Gastrocnemius medialis (tissue), 4 donors: ENCODE measurements at regions not wholly inside any gene's neighbourhood (a gene's known extent, or its start where the extent isn't known, plus 50 kb on each side); places are given as distances from the start of the nearest gene placed in this dataset.

Experiments used
- ATAC-seq, 2 donors: fragments of 150-250 bp; one replicate each; pipeline ENCODE4 v1.9.1; 2016
- DNase-seq, 2 donors: peaks; one replicate each; pipeline ENCODE4 v3.0.0-alpha.2; 2019
- H3K27ac ChIP-seq, 4 donors: fragments of 200-600 bp; sonication (generic); 1 replicate in 1 of 4; 2 replicates in 3 of 4; pipeline ENCODE4 v1.5.1; 2016 to 2018; ENCODE audit warnings: mild to moderate bottlenecking in 2 of 4, moderate library complexity in 1 of 4
- H3K27me3 ChIP-seq, 3 donors: fragments of 200-600 bp; sonication (generic) in 2 of 3; 1 replicate in 1 of 3; 2 replicates in 2 of 3; pipeline versions ENCODE4 v1.5.1 to v1.6.0; 2016 to 2019; ENCODE audit warnings: mild to moderate bottlenecking in 1 of 3, moderate library complexity in 1 of 3
- H3K36me3 ChIP-seq, 2 donors: fragments of 200-600 bp; sonication (generic) in 1 of 2; one replicate each; pipeline ENCODE4 v1.5.1; 2017 to 2018
- H3K4me1 ChIP-seq, 2 donors: fragments of 200-600 bp; sonication (generic) in 1 of 2; one replicate each; pipeline ENCODE4 v1.5.1; 2016 to 2017; ENCODE audit warnings: mild to moderate bottlenecking in 2 of 2
- H3K4me3 ChIP-seq, 4 donors: fragments of 200-600 bp; sonication (generic) in 3 of 4; 1 replicate in 1 of 4; 2 replicates in 3 of 4; pipeline ENCODE4 v1.5.1; 2016 to 2019; ENCODE audit warnings: mild to moderate bottlenecking in 2 of 4
- H3K9me3 ChIP-seq, 3 donors: fragments of 200-600 bp; sonication (generic) in 2 of 3; 1 replicate in 1 of 3; 2 replicates in 2 of 3; pipeline ENCODE4 v1.5.1; 2016 to 2019
- CTCF ChIP-seq, 5 experiments: fragments of 450-650 bp in 3 of 5; fragments of 200-600 bp in 2 of 5; sonication (generic) in 2 of 5; IDR thresholded peaks in 4 of 5; conservative IDR thresholded peaks in 1 of 5; 1 replicate in 4 of 5; 2 replicates in 1 of 5; pipeline ENCODE4 v1.5.1; 2016 to 2019; ENCODE audit warnings: antibody characterized with exemption in 5 of 5, mild to moderate bottlenecking in 3 of 5, moderate library complexity in 3 of 5
- POLR2A ChIP-seq, 2 donors: fragments of 450-650 bp; IDR thresholded peaks; one replicate each; pipeline ENCODE4 v1.6.1; 2017; ENCODE audit warnings: antibody characterized with exemption in 2 of 2, mild to moderate bottlenecking in 2 of 2, moderate library complexity in 2 of 2
- in situ Hi-C, 4 donors: fragments of 200-750 bp; cut with MboI; loops; one replicate each; pipeline versions ENCODE4 v1.15.0 to v1.8.0; 2017; ENCODE audit warnings: low sequenced_read_pairs in 4 of 4
- intact Hi-C: fragments of 100-400 bp; cut with DNase I; formaldehyde crosslinking; loops from one replicate; pipeline ENCODE4 v1.15.1; 2023; ENCODE audit warnings: low total_unique reads

- Histone ChIP-seq H3K27me3 (no peaks in the 10 kb centered on the region), H3K4me1 (peaks cover 9 to 18% of the 10 kb centered on the region in 2 donors), H3K27ac (no peak overlapping the region), H3K36me3 (no peaks in the 10 kb centered on the region), H3K9me3 (no peaks in the 10 kb centered on the region), H3K4me3 (no peak overlapping the region)
- no peak for DNase-seq
- TF ChIP-seq POLR2A (IDR thresholded peaks at IDR 0.05) (no peak), CTCF (IDR thresholded peaks at IDR 0.05 in 4 of 5, conservative IDR thresholded peaks at IDR 0.05 in 1 of 5) (no peak)
- in situ Hi-C loops (no loop called here), intact Hi-C loops (no loop called here)
- ATAC-seq: no peak
Measured at GRCh38 chr15:47505712-47506328, 211.5 kb upstream of the SEMA6D start.

GRCh38 chr15:47506329-47507100 is 210.8 kb upstream of the SEMA6D start:
- intact Hi-C loops (no loop called here), in situ Hi-C loops (no loop called here)
- no peak overlapping the region for H3K4me3 ChIP-seq
- H3K27ac ChIP-seq: no peak overlapping the region
- H3K4me1 ChIP-seq: peaks cover 9 to 18% of the 10 kb centered on the region in 2 donors
- no peaks in the 10 kb centered on the region for H3K36me3 ChIP-seq
- TF ChIP-seq CTCF (IDR thresholded peaks at IDR 0.05 in 4 of 5, conservative IDR thresholded peaks at IDR 0.05 in 1 of 5) (no peak), POLR2A (IDR thresholded peaks at IDR 0.05) (no peak)
- no peaks in the 10 kb centered on the region for H3K9me3 ChIP-seq
- no peaks in the 10 kb centered on the region for H3K27me3 ChIP-seq
- no peak for DNase-seq
- ATAC-seq: peak in 1 of 2 donors; percentile 39

- Histone ChIP-seq H3K9me3 (no peaks in the 10 kb centered on the region), H3K4me1 (peaks cover 9 to 18% of the 10 kb centered on the region in 2 donors), H3K36me3 (no peaks in the 10 kb centered on the region), H3K27me3 (no peaks in the 10 kb centered on the region), H3K27ac (no peak overlapping the region), H3K4me3 (no peak overlapping the region)
- DNase-seq: no peak
- no peak for ATAC-seq
- intact Hi-C loops: no loop called here
- in situ Hi-C loops: no loop called here
- TF ChIP-seq CTCF (IDR thresholded peaks at IDR 0.05 in 4 of 5, conservative IDR thresholded peaks at IDR 0.05 in 1 of 5) (no peak), POLR2A (IDR thresholded peaks at IDR 0.05) (no peak)
Measured at GRCh38 chr15:47507221-47507985, 209.9 kb upstream of the SEMA6D start.

- in situ Hi-C loops: no loop called here
- intact Hi-C loops: no loop called here
- no peak for ATAC-seq
Measured at GRCh38 chr15:47511261-47511660, 206.0 kb upstream of the SEMA6D start.

More at GRCh38 chr15:47511261-47511660, 206.0 kb upstream of the SEMA6D start:
- Histone ChIP-seq H3K4me3 (no peak overlapping the region), H3K4me1 (peaks cover 6 to 8% of the 10 kb centered on the region in 2 donors), H3K36me3 (no peaks in the 10 kb centered on the region), H3K27ac (no peak overlapping the region), H3K9me3 (no peaks in the 10 kb centered on the region), H3K27me3 (no peaks in the 10 kb centered on the region)
- no peak for DNase-seq
- TF ChIP-seq POLR2A (IDR thresholded peaks at IDR 0.05) (no peak), CTCF (IDR thresholded peaks at IDR 0.05 in 4 of 5, conservative IDR thresholded peaks at IDR 0.05 in 1 of 5) (no peak)
